ENCODE measurements at regions not wholly inside any gene's neighbourhood (a gene's known extent, or its start where the extent isn't known, plus 50 kb on each side); places are given as distances from the start of the nearest gene placed in this dataset.
A peak's percentile ranks its signal among the peaks of the same experiment; 100 is the strongest.

DNA sequence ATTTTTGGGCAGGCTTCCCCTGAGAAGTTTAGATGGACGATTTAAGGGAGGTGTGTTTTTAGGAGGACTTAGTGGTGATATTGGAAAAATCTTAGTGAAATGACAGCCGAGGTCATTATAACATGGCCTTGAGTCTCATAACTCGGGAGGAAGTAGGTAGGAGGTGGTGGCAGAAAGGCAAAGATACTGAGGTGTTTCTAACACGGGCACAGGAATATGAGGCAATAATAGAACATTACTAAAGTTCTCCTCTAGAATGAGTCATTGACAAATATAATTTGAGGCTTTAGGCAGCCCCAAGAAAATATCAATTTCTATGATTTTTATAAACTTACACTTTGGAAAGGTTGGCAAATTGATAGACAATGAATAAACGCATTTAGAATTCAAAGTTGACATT lies 146.1 kb upstream of the ZEB2 start:
- H3K4me3 ChIP-seq (ENCODE audit: control insufficient read depth, low read depth, low read length): no peak overlapping the region
- TF ChIP-seq, protein P1, sequence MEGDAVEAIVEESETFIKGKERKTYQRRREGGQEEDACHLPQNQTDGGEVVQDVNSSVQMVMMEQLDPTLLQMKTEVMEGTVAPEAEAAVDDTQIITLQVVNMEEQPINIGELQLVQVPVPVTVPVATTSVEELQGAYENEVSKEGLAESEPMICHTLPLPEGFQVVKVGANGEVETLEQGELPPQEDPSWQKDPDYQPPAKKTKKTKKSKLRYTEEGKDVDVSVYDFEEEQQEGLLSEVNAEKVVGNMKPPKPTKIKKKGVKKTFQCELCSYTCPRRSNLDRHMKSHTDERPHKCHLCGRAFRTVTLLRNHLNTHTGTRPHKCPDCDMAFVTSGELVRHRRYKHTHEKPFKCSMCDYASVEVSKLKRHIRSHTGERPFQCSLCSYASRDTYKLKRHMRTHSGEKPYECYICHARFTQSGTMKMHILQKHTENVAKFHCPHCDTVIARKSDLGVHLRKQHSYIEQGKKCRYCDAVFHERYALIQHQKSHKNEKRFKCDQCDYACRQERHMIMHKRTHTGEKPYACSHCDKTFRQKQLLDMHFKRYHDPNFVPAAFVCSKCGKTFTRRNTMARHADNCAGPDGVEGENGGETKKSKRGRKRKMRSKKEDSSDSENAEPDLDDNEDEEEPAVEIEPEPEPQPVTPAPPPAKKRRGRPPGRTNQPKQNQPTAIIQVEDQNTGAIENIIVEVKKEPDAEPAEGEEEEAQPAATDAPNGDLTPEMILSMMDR (IDR thresholded peaks at IDR 0.05; ENCODE audit: control insufficient read depth, insufficient read depth, low read depth, low read length, missing control alignments): no peak
- DNase-seq (ENCODE audit: low read depth): no peak

DNA sequence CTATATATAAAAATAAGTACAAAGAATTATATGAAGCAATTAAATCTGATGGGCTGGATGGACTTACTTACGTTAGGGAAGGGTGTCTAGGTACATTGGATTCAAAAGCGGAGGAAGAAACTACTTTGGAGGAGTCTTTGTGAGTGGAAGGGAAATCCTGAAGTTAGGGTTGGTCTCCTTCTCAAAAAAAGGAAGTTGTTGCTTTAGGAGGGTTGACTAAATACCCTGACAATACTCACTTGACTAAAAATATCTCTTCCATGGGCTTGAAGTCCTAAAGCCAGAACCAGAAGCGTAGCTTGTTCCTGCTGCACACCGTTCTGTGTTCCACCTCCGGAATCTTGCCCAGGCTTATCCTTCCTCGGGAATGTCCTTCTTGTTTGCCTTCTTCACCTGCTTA lies 143.3 kb upstream of the ZEB2 start:
- no peak for DNase-seq (ENCODE audit: low read depth)
- TF ChIP-seq, protein P1 (IDR thresholded peaks at IDR 0.05; ENCODE audit: control insufficient read depth, insufficient read depth, low read depth, low read length, missing control alignments): no peak
- no peak overlapping the region for H3K4me3 ChIP-seq (ENCODE audit: control insufficient read depth, low read depth, low read length)

DNA sequence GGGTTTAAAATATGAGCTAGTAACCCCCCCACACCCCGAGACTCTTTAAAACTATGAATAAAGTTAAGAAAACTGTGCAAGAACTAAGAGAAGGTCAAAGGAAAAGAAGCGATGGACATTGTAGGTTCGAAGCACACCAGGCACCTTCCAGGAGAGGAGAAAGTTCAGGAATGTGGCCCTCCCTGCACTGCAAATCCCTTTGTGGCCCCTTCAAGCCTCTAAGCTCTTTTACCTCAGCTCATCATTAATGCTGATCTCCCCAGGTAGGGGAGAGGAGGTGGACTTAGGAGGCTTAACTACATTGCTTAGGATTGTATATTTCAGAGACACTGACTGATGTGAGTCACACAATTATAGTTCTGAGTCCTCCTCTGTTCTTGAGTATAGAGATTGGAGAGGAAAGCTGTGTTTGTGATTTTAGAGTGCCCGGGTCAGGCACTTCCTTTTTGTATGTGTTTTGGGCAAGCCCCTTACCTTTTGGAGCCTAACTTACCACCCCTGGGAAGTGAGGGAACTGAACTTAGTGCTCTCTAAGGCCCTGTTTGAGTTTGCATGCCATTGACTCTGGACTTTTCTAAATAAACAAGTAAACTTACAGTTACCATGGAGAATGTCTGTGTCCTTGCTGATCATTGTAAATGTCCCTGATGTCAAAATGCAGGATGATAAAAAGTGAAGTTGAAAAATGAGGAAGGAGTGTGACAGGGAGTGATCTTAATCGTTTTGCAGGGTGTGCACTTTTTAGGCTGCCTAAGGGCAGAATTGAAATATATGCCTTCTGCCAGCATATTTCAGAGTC lies 140.8 kb upstream of the ZEB2 start:
- DNase-seq (ENCODE audit: low read depth): no peak
- H3K4me3 ChIP-seq (ENCODE audit: control insufficient read depth, low read depth, low read length): no peak overlapping the region
- TF ChIP-seq, protein P1 (IDR thresholded peaks at IDR 0.05; ENCODE audit: control insufficient read depth, insufficient read depth, low read depth, low read length, missing control alignments): no peak

DNA sequence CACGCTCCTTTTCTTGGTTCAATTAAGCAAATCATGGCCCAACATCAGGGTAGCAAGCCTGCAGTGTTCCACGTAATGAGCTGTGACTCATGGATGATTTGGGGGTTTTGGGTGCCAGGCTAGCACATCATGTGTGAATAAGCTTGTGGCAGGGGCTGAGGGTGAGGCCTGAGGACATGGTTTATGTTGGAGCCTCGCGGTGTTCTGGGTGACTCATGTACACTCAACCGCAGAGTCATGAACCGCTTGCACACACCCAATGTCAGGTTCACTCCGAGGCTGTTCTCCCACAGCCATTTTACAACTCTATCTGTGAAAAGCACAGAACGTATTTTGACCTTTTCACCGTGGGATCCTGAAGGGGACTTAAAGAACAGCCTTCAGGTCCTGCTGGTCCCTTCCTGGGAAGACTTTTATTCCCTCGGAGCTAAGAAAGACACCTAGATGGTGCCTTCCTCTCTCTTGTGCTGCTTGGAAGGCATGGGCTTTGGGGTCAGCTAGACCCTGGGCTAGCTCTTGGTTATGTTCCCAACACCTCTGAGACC lies 139.9 kb upstream of the ZEB2 start:
- TF ChIP-seq, protein P1 (IDR thresholded peaks at IDR 0.05; ENCODE audit: control insufficient read depth, insufficient read depth, low read depth, low read length, missing control alignments): no peak
- DNase-seq (ENCODE audit: low read depth): peak; percentile 95
- H3K4me3 ChIP-seq (ENCODE audit: control insufficient read depth, low read depth, low read length): no peak overlapping the region

DNA sequence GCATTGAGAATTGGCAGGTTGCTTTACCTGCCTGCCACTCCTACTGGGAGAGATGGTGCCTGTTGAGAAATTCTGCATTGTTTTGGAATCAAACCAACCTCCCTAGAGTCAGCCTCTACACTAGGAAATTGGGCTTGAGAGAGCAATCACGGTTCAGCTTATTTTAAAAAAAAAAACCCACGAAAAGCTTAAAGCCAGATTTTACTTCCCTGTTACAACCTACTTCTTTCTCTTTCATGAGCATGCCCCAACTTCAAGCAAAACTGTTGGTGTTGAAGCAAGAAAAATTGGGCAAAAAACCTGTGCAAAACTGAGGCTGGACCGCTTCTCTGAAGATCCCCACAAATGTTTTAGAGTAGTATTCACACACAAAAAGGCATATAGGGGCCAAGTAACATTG lies 134.6 kb upstream of the ZEB2 start:
- TF ChIP-seq, protein P1 (IDR thresholded peaks at IDR 0.05; ENCODE audit: control insufficient read depth, insufficient read depth, low read depth, low read length, missing control alignments): no peak
- H3K4me3 ChIP-seq (ENCODE audit: control insufficient read depth, low read depth, low read length): no peak overlapping the region
- no peak for DNase-seq (ENCODE audit: low read depth)

- H3K4me3 ChIP-seq (ENCODE audit: control insufficient read depth, low read depth, low read length): no peak overlapping the region
- TF ChIP-seq, protein P1 (IDR thresholded peaks at IDR 0.05; ENCODE audit: control insufficient read depth, insufficient read depth, low read depth, low read length, missing control alignments): no peak
- no peak for DNase-seq (ENCODE audit: low read depth)
These were observed 131.0 kb upstream of the ZEB2 start for GRCh38 chr2:144650907-144651306.
